ENCODE measurements at regions not wholly inside any gene's neighbourhood (a gene's known extent, or its start where the extent isn't known, plus 50 kb on each side); places are given as distances from the start of the nearest gene placed in this dataset.

- H2BK120ac ChIP-seq (replicated peaks; ENCODE audit: low read depth, low read length): no peak overlapping the region
- no peak for DNase-seq (ENCODE audit: low read depth in 1 of 2, low spot score in 2 of 2)
- no peak overlapping the region for H3K18ac ChIP-seq (ENCODE audit: extremely low read depth, low read length)
- ChIA-PET CTCF (ENCODE audit: partially characterized antibody) (no interaction called here), POLR2A (ENCODE audit: partially characterized antibody) (no interaction called here)
- H3K4me3 ChIP-seq (ENCODE audit: extremely low read depth in 1 of 4, insufficient read depth in 2 of 4, low read depth in 3 of 4, low read length in 4 of 4): no peak overlapping the region
- no peaks in the 10 kb centered on the region for H3K36me3 ChIP-seq (ENCODE audit: control insufficient read depth in 2 of 4, insufficient read depth in 4 of 4, low read length in 3 of 4)
- H2AK5ac ChIP-seq (ENCODE audit: low read depth, low read length): no peak overlapping the region
- H3K4me2 ChIP-seq (ENCODE audit: insufficient read depth in 1 of 2, low read depth in 2 of 2, low read length in 2 of 2): no peak overlapping the region
- H4K8ac ChIP-seq (ENCODE audit: extremely low read depth, insufficient read depth, low read length): no peak overlapping the region
- no peak overlapping the region for H3K27ac ChIP-seq (ENCODE audit: low read depth, low read length)
- H2BK20ac ChIP-seq (ENCODE audit: low read length): no peak overlapping the region
- no peak for FAIRE-seq
- H3K14ac ChIP-seq (ENCODE audit: insufficient read length): no peak overlapping the region
- H2BK5ac ChIP-seq (ENCODE audit: low read depth, low read length): no peak overlapping the region
- H3K79me2 ChIP-seq (ENCODE audit: control insufficient read depth in 1 of 2, insufficient read depth in 2 of 2, low read length in 2 of 2): no peaks in the 10 kb centered on the region
- H2AFZ ChIP-seq (ENCODE audit: low read length): no peak overlapping the region
- no peak overlapping the region for H2BK12ac ChIP-seq (ENCODE audit: low read depth, low read length)
- no peak overlapping the region for H3K56ac ChIP-seq (replicated peaks; ENCODE audit: insufficient read length, low read depth, low read length)
- H3K27me3 ChIP-seq (replicated peaks in 1 of 4; ENCODE audit: control insufficient read depth in 3 of 4, extremely low read depth in 1 of 4, insufficient read depth in 3 of 4, low read length in 3 of 4): no peaks in the 10 kb centered on the region
- H4K91ac ChIP-seq (replicated peaks; ENCODE audit: insufficient read length, low read length): no peak overlapping the region
- H4K5ac ChIP-seq (ENCODE audit: insufficient read length, low read depth, low read length): no peak overlapping the region
- no peak overlapping the region for H3K9ac ChIP-seq (replicated peaks in 1 of 4; ENCODE audit: extremely low read depth in 1 of 4, low read depth in 3 of 4, low read length in 3 of 4)
- 61% methylated on average over 6 of the region's 6 CpGs; no CpG with 5 or more reads in 1 of the 2 experiments for WGBS, 2 experiments (ENCODE audit: extremely low coverage in 1 of 2, insufficient coverage in 1 of 2, insufficient read length in 1 of 2, insufficient replicate concordance in 2 of 2, low coverage in 1 of 2, low lambda C conversion rate in 2 of 2, missing lambda C conversion rate in 1 of 2)
- no peaks in the 10 kb centered on the region for H3K79me1 ChIP-seq (ENCODE audit: low read depth, low read length)
- TF ChIP-seq BRCA1 (IDR thresholded peaks at IDR 0.05; ENCODE audit: low read depth, low read length) (no peak), KDM5A (IDR thresholded peaks at IDR 0.05; ENCODE audit: low read length) (no peak), CEBPB (IDR thresholded peaks at IDR 0.05; ENCODE audit: low read depth, low read length) (no peak), E2F6 (IDR thresholded peaks at IDR 0.05) (no peak), ZNF274 (IDR thresholded peaks at IDR 0.05; ENCODE audit: borderline replicate concordance, extremely low read depth, low read length) (no peak), RAD21 (IDR thresholded peaks at IDR 0.05 in 1 of 2, conservative IDR thresholded peaks at IDR 0.05 in 1 of 2; ENCODE audit: low read depth in 2 of 2, low read length in 2 of 2) (no peak), KDM4A (IDR thresholded peaks at IDR 0.05; ENCODE audit: low read depth, low read length, severe bottlenecking) (no peak)
- TF ChIP-seq, protein P1, sequence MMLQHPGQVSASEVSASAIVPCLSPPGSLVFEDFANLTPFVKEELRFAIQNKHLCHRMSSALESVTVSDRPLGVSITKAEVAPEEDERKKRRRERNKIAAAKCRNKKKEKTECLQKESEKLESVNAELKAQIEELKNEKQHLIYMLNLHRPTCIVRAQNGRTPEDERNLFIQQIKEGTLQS (IDR thresholded peaks at IDR 0.05; ENCODE audit: insufficient read depth, low read depth, low read length): no peak
- no peaks in the 10 kb centered on the region for H3K4me1 ChIP-seq (replicated peaks in 1 of 4; ENCODE audit: control insufficient read depth in 3 of 4, insufficient read depth in 4 of 4, low read length in 3 of 4)
- no peak overlapping the region for H2BK15ac ChIP-seq (ENCODE audit: low read length)
- no peaks in the 10 kb centered on the region for H4K20me1 ChIP-seq (replicated peaks in 1 of 2; ENCODE audit: control insufficient read depth in 1 of 2, insufficient read depth in 2 of 2, low read length in 2 of 2)
- H3K23me2 ChIP-seq (ENCODE audit: low read depth, low read length): no peaks in the 10 kb centered on the region
- H3K4ac ChIP-seq (replicated peaks; ENCODE audit: insufficient read length, low read depth, low read length): no peak overlapping the region
- H3K9me3 ChIP-seq (ENCODE audit: insufficient read depth in 2 of 2, low read depth in 1 of 2, low read length in 1 of 2): no peaks in the 10 kb centered on the region
- no peak overlapping the region for H3K23ac ChIP-seq (ENCODE audit: insufficient read length)
Measured at GRCh38 chr13:105740739-105741138, 794.7 kb downstream of the EFNB2 start.
